Progenitor cell of endocrine pancreas (in vitro differentiated cells): ENCODE measurements at regions not wholly inside any gene's neighbourhood (a gene's known extent, or its start where the extent isn't known, plus 50 kb on each side); places are given as distances from the start of the nearest gene placed in this dataset.
A peak's percentile ranks its signal among the peaks of the same experiment; 100 is the strongest.

Experiments
- DNase-seq: peaks from one replicate; pipeline ENCODE4 v3.0.0; 2021; ENCODE audit warnings: low spot score; ENCODE audit not compliant: unreplicated experiment
- H3K27ac Mint-ChIP-seq: 2 replicates; pipeline ENCODE4 v1.8.0; 2021; ENCODE audit warnings: mild to moderate bottlenecking, moderate library complexity, mixed read lengths
- H3K27me3 Mint-ChIP-seq: 2 replicates; pipeline ENCODE4 v1.8.0; 2021; ENCODE audit warnings: mixed read lengths
- H3K36me3 Mint-ChIP-seq: 2 replicates; pipeline ENCODE4 v1.8.0; 2022; ENCODE audit warnings: mixed read lengths; ENCODE audit not compliant: insufficient read depth
- H3K4me1 Mint-ChIP-seq: 2 replicates; pipeline ENCODE4 v1.8.0; 2021; ENCODE audit warnings: low read depth, mixed read lengths
- H3K4me3 Mint-ChIP-seq: 2 replicates; pipeline ENCODE4 v1.8.0; 2021; ENCODE audit warnings: low read depth, mild to moderate bottlenecking, moderate library complexity, mixed read lengths
- H3K9me3 Mint-ChIP-seq: 2 replicates; pipeline ENCODE4 v1.8.0; 2021; ENCODE audit warnings: low read depth, mixed read lengths
- TF ChIP-seq, protein P1 (sequence below): fragments of 200-600 bp; sonication (generic); IDR thresholded peaks from one replicate; pipeline ENCODE4 v1.5.0; 2021; ENCODE audit warnings: antibody characterized with exemption, mild to moderate bottlenecking; ENCODE audit not compliant: unreplicated experiment

DNA sequence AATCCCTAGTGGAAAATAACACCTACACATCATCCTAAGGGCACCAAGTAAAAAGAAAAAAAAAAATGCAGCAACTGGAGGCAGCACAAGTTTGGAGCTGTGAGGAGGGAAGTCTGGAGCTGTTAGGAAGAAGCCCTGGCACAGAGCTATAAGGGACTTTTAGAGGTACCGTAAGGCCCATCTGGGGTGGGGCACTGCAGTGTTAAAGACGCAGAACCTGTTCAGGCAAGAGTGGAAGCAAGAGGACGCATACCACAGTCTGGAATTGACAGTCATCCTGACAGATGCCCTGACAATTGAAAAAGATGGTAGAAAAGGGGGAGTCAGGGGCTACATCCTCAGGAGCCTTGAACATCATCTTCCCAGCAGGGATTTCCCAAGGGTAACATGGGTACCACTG, 195.9 kb upstream of the PLEKHG7 start:
- peaks cover 45% of the 10 kb centered on the region for H3K4me1 Mint-ChIP-seq
- TF ChIP-seq, protein P1, sequence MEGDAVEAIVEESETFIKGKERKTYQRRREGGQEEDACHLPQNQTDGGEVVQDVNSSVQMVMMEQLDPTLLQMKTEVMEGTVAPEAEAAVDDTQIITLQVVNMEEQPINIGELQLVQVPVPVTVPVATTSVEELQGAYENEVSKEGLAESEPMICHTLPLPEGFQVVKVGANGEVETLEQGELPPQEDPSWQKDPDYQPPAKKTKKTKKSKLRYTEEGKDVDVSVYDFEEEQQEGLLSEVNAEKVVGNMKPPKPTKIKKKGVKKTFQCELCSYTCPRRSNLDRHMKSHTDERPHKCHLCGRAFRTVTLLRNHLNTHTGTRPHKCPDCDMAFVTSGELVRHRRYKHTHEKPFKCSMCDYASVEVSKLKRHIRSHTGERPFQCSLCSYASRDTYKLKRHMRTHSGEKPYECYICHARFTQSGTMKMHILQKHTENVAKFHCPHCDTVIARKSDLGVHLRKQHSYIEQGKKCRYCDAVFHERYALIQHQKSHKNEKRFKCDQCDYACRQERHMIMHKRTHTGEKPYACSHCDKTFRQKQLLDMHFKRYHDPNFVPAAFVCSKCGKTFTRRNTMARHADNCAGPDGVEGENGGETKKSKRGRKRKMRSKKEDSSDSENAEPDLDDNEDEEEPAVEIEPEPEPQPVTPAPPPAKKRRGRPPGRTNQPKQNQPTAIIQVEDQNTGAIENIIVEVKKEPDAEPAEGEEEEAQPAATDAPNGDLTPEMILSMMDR, result no peak
- H3K27ac Mint-ChIP-seq, result peak overlapping the region; percentile 83
- no peak overlapping the region for H3K4me3 Mint-ChIP-seq
- no peaks in the 10 kb centered on the region for H3K36me3 Mint-ChIP-seq
- H3K9me3 Mint-ChIP-seq, result no peaks in the 10 kb centered on the region
- no peak for DNase-seq
- H3K27me3 Mint-ChIP-seq, result no peaks in the 10 kb centered on the region

DNA sequence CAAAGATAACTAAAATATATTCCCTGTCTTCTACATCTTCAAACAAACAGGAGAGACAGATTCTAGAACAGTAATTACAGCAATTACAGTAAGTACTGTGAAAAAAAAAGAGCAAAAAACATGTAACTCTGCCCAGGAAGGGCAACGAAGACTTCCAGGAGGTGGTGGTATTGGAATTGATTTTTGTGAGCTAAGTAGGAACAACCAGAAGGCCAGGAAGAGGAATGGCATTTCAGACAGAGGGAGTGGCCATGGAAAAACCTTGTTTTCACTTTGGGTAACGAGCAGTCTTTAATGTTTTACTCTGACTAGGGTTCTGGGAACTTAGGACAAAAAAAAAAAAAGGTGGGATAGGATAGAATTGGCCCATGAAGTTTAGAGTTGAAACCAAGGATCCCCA, 196.3 kb upstream of the PLEKHG7 start:
- Mint-ChIP-seq H3K36me3 (no peaks in the 10 kb centered on the region), H3K27me3 (no peaks in the 10 kb centered on the region), H3K27ac (peak overlapping the region; percentile 83), H3K4me3 (no peak overlapping the region), H3K4me1 (peaks cover 45% of the 10 kb centered on the region), H3K9me3 (no peaks in the 10 kb centered on the region)
- no peak for DNase-seq
- TF ChIP-seq, protein P1, result no peak

DNA sequence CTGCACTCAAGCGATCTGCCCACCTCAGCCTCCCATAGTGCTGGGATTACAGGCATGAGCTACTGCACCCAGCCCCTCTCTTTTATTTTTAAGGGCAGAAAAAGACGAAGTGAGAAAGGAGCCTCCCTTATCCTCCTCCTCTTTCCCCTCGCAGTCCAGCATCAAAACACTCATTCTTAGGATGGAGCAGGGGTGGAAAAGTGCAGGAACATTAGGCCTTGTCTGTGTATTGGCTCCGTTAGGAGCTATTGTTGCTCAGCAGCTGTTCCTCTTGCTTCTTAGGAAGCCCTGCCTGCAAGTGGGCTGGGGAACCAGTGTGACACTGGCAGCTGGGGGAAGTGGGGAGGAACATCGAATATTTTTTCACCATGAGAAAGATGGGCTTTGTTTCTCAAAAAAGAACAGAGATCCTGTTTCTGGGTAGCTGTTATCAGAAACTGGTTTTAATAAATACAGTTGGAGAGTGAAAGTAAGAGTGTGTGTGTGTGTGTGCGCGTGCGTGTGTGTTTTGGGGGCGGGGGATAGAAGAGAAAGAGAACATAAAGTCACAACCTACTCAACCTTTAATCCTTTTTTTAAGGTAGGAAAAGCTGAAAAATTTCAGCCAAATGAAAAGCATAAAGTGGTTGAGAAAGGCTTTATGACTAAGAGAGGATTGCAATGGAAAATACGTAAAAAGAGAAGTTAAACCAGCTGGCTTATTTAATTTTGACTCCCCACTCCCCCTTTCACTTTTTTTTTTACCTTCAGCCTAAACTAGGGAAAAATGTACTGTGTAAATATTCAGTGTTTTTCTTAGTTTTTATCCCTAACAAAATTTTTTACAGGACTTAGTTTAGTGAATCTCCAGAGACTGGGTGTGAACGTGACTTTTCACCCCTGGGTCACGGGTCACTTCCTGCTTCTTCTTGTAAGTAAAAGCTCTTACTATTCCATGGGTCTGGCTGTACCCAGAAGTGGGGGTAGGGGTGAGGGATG, 197.2 kb upstream of the PLEKHG7 start:
- peak overlapping the region; percentile 83 for H3K27ac Mint-ChIP-seq
- H3K4me1 Mint-ChIP-seq, result peaks cover 45% of the 10 kb centered on the region
- H3K4me3 Mint-ChIP-seq, result peak overlapping the region; percentile 19
- no peaks in the 10 kb centered on the region for H3K27me3 Mint-ChIP-seq
- no peaks in the 10 kb centered on the region for H3K36me3 Mint-ChIP-seq
- DNase-seq, result no peak
- TF ChIP-seq, protein P1, result no peak
- no peaks in the 10 kb centered on the region for H3K9me3 Mint-ChIP-seq

DNA sequence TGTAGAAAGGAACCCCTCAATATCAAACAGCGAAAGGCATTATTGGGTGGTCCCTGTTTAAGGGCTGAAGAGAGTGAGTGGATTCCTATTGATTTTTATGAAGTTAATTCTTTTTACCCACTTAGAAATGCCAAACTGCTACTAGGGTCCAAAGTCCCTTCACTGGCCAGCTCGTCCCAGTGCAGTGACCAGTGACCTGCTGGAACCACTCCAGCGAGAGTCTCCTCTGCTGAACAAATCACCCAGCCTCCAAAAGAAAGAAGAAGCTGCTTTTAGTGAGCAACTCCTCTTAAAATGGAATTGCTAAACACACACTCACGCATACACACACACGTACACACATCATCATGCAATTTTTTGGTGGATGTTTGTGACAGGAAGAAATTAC, 198.2 kb upstream of the PLEKHG7 start:
- no peak for DNase-seq

DNA sequence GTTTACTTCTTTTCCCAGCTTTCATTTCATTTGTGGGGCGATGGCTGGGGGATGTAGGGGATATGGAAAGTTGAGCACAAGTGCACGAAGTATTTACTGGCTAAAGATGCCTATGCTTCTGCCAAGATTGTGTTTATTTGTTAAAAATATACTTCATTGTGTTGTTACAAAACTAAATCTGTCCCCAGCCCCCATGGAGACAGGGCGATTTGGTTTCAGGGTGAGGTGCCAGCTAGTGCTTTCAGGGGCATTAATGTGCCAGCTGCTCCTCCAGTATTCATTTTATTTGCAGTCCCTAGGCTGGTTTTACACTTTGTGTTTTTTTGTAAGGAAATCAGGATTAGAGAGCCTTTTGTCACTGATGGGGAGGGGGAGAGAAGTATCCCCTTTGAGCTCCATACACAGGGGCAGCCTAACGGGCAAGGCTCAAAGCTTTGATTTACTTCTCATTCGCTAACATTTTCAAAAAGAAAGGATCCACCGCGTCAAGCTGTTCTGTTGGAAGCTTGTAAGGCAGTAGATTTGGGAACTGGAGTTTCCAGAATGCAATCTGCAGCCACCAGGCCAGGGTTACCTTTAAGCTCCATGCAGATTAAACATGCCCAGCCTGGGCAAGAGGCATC, 198.7 kb upstream of the PLEKHG7 start:
- Mint-ChIP-seq H3K36me3 (no peaks in the 10 kb centered on the region), H3K27ac (peak overlapping the region; percentile 83), H3K9me3 (no peaks in the 10 kb centered on the region), H3K4me3 (no peak overlapping the region), H3K4me1 (peaks cover 45% of the 10 kb centered on the region), H3K27me3 (no peaks in the 10 kb centered on the region)
- TF ChIP-seq, protein P1, result no peak
- DNase-seq, result no peak

More for the DNA sequence above, 198.2 kb upstream of the PLEKHG7 start:
- H3K4me1 Mint-ChIP-seq, result peaks cover 45% of the 10 kb centered on the region
- H3K36me3 Mint-ChIP-seq, result no peaks in the 10 kb centered on the region
- H3K4me3 Mint-ChIP-seq, result no peak overlapping the region
- no peaks in the 10 kb centered on the region for H3K9me3 Mint-ChIP-seq
- peak overlapping the region; percentile 83 for H3K27ac Mint-ChIP-seq
- no peaks in the 10 kb centered on the region for H3K27me3 Mint-ChIP-seq
- TF ChIP-seq, protein P1, result no peak
